DND-41 (cell line): ENCODE measurements at regions not wholly inside any gene's neighbourhood (a gene's known extent, or its start where the extent isn't known, plus 50 kb on each side); places are given as distances from the start of the nearest gene placed in this dataset.

Source experiments
- ATAC-seq: fragments of 200-7000 bp; cut with Tn5 transposase; 3 replicates; pipeline ENCODE4 v1.9.1; 2021; ENCODE audit warnings: low read depth; ENCODE audit not compliant: insufficient read depth
- DNase-seq: peaks from one replicate; pipeline ENCODE4 v3.0.0-alpha.2; 2020
- H2AFZ ChIP-seq: 2 replicates; pipeline ENCODE4 v1.6.0; 2012; ENCODE audit warnings: low read depth, low read length
- H3K27ac ChIP-seq: 2 replicates; pipeline ENCODE4 v1.5.1; 2012; ENCODE audit warnings: low read length, inconsistent platforms
- H3K27me3 ChIP-seq: fragments of 200-600 bp; sonication (generic); 2 replicates; pipeline ENCODE4 v1.6.0; 2012; ENCODE audit warnings: low read length, mild to moderate bottlenecking, inconsistent platforms; ENCODE audit not compliant: insufficient read depth, poor library complexity
- H3K36me3 ChIP-seq: 2 replicates; pipeline ENCODE4 v1.5.1; 2012; ENCODE audit warnings: low read length, inconsistent platforms; ENCODE audit not compliant: insufficient read depth
- H3K4me1 ChIP-seq: 2 replicates; pipeline ENCODE4 v1.5.1; 2012; ENCODE audit warnings: mild to moderate bottlenecking, low read length; ENCODE audit not compliant: insufficient read depth
- H3K4me2 ChIP-seq: 2 replicates; pipeline ENCODE4 v1.6.0; 2012; ENCODE audit warnings: mild to moderate bottlenecking, moderate library complexity, low read length, inconsistent platforms; ENCODE audit not compliant: insufficient read depth
- H3K4me3 ChIP-seq, 2 experiments: fragments of 200-600 bp in 1 of 2; shearing (Covaris generic) in 1 of 2; 2 replicates each; pipeline ENCODE4 v1.5.1; 2012 to 2016; ENCODE audit warnings: inconsistent platforms in 2 of 2, low read length in 2 of 2, mild to moderate bottlenecking in 2 of 2, low read depth in 1 of 2, moderate library complexity in 1 of 2
- H3K79me2 ChIP-seq: 2 replicates; pipeline ENCODE4 v1.6.0; 2012; ENCODE audit warnings: low read length, inconsistent platforms; ENCODE audit not compliant: insufficient read depth
- H3K9ac ChIP-seq: 2 replicates; pipeline ENCODE4 v1.6.0; 2012; ENCODE audit warnings: low read depth, mild to moderate bottlenecking, inconsistent platforms, low read length, moderate library complexity
- H3K9me3 ChIP-seq: 2 replicates; pipeline ENCODE4 v1.5.1; 2012; ENCODE audit warnings: low read length, moderate library complexity, mild to moderate bottlenecking, inconsistent platforms; ENCODE audit not compliant: insufficient read depth, severe bottlenecking
- H4K20me1 ChIP-seq: 2 replicates; pipeline ENCODE4 v1.6.0; 2012; ENCODE audit warnings: low read length; ENCODE audit not compliant: insufficient read depth
- EZH2 ChIP-seq: IDR thresholded peaks from 3 replicates; pipeline ENCODE4 v1.6.1; 2012; ENCODE audit warnings: borderline replicate concordance, low read depth, mild to moderate bottlenecking, moderate library complexity, low read length, inconsistent platforms; ENCODE audit not compliant: severe bottlenecking
- TF ChIP-seq, protein P1 (sequence below): IDR thresholded peaks from 2 replicates; pipeline ENCODE4 v1.5.1; 2012; ENCODE audit warnings: borderline replicate concordance, low read length, moderate library complexity, mild to moderate bottlenecking; ENCODE audit not compliant: poor library complexity, severe bottlenecking; ENCODE audit errors: extremely low read depth

DNA sequence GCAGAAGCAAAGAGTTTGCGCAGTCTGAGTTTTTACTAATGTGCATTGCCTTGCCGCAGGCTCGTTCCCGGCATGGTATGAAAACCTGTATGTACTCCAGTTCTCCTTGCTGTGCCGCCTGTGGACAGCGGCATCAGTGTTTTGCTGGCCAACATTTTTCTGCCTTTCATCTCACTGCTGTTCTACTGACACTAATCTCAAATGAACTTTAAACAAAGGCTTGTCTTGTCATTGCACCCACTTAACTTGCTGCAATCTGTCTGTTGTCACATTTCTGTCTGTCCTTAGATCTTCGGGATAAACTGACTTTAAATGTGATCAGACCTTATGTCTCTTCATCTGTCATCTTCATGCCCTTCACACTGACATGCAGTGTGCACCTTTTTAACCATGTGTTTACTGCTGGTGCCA is 71.7 kb upstream of the ZNRF2 start:
- DNase-seq (no peak), ATAC-seq (no peak)
- Histone ChIP-seq H3K79me2 (no peaks in the 10 kb centered on the region), H3K4me2 (no peak overlapping the region), H3K4me1 (no peaks in the 10 kb centered on the region), H3K36me3 (no peaks in the 10 kb centered on the region), H2AFZ (no peak overlapping the region), H3K27ac (no peak overlapping the region), H3K4me3 (no peak overlapping the region), H4K20me1 (no peaks in the 10 kb centered on the region), H3K9me3 (no peaks in the 10 kb centered on the region), H3K9ac (no peak overlapping the region), H3K27me3 (peaks cover 6% of the 10 kb centered on the region)
- TF ChIP-seq, protein P1, sequence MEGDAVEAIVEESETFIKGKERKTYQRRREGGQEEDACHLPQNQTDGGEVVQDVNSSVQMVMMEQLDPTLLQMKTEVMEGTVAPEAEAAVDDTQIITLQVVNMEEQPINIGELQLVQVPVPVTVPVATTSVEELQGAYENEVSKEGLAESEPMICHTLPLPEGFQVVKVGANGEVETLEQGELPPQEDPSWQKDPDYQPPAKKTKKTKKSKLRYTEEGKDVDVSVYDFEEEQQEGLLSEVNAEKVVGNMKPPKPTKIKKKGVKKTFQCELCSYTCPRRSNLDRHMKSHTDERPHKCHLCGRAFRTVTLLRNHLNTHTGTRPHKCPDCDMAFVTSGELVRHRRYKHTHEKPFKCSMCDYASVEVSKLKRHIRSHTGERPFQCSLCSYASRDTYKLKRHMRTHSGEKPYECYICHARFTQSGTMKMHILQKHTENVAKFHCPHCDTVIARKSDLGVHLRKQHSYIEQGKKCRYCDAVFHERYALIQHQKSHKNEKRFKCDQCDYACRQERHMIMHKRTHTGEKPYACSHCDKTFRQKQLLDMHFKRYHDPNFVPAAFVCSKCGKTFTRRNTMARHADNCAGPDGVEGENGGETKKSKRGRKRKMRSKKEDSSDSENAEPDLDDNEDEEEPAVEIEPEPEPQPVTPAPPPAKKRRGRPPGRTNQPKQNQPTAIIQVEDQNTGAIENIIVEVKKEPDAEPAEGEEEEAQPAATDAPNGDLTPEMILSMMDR: no peak
- TF ChIP-seq EZH2: no peak

DNA sequence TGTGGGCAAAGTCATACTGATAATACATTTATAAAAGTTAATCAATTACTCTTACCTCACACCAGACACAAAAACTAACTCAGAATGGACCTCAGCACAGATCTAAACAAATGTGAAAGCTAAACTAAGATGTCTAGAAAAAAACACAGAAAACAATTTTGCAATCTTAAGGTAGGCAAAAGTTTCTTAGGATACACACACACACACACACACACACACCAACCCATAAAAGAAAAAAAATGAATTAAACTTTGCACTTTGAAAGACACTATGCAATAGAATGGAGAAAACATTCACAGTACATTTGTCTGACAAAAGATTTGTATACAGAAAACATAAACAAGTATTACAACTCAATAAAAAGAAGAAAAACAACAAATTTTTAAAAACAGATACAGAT is 70.8 kb upstream of the ZNRF2 start:
- H3K27ac ChIP-seq: no peak overlapping the region
- peaks cover 6% of the 10 kb centered on the region for H3K27me3 ChIP-seq
- no peaks in the 10 kb centered on the region for H3K79me2 ChIP-seq
- H3K4me2 ChIP-seq: no peak overlapping the region
- no peak overlapping the region for H3K9ac ChIP-seq
- no peak for DNase-seq
- ATAC-seq: no peak
- no peaks in the 10 kb centered on the region for H3K36me3 ChIP-seq
- TF ChIP-seq, protein P1: no peak
- TF ChIP-seq EZH2: no peak
- no peaks in the 10 kb centered on the region for H4K20me1 ChIP-seq
- H2AFZ ChIP-seq: no peak overlapping the region
- H3K4me1 ChIP-seq: no peaks in the 10 kb centered on the region
- H3K4me3 ChIP-seq: no peak overlapping the region
- H3K9me3 ChIP-seq: no peaks in the 10 kb centered on the region

DNA sequence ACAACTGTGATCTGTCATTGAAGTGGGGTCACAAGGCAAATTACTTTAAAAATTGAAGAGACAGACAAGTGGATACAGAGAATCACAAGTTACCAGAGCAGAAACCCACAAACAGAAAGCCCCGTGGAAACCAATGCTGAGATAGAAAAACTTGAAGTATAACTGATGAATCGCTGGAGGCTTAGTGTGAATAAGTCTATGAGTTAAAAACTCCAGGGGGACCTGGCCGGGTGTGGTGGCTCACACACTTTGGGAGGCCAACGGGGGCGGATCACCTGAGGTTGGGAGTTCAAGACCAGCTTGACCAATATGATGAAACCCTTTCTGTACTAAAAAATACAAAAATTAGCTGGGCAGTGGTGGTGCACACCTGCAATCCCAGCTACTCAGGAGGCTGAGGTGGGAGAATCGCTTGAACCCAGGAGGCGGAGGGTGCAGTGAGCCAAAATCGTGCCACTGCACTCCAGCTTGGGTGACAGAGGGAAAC is 69.7 kb upstream of the ZNRF2 start:
- Histone ChIP-seq H4K20me1 (no peaks in the 10 kb centered on the region), H3K79me2 (no peaks in the 10 kb centered on the region), H3K4me1 (no peaks in the 10 kb centered on the region), H3K36me3 (no peaks in the 10 kb centered on the region), H3K9ac (no peak overlapping the region), H3K27me3 (peaks cover 9% of the 10 kb centered on the region), H3K4me2 (no peak overlapping the region), H3K27ac (no peak overlapping the region), H2AFZ (no peak overlapping the region), H3K9me3 (no peaks in the 10 kb centered on the region), H3K4me3 (no peak overlapping the region)
- ATAC-seq (no peak), DNase-seq (no peak)
- TF ChIP-seq, protein P1: no peak

DNA sequence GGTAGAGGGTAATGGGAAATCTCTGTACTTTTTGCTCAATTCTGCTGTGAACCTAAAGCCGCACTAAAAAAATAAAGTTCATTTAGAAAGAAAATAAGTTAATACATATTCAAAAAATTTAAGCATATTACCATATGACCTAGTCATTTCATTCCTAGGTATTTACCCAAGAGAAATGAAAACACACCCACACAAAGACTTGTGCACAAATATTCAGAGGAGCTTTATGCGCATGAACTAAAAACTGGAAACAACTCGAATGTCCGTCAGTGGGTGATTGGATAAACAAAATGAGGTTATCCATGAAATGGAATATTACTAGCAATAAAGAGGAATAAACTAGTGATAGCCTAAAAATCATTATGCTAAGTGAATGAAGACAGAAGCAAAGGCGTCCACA is 62.6 kb upstream of the ZNRF2 start:
- Histone ChIP-seq H4K20me1 (no peaks in the 10 kb centered on the region), H3K79me2 (no peaks in the 10 kb centered on the region), H3K9ac (no peak overlapping the region), H3K36me3 (no peaks in the 10 kb centered on the region), H2AFZ (no peak overlapping the region), H3K27me3 (peaks cover 10% of the 10 kb centered on the region), H3K4me3 (no peak overlapping the region), H3K9me3 (no peaks in the 10 kb centered on the region), H3K4me2 (no peak overlapping the region), H3K27ac (no peak overlapping the region), H3K4me1 (no peaks in the 10 kb centered on the region)
- ATAC-seq (no peak), DNase-seq (no peak)
- TF ChIP-seq, protein P1: no peak
- no peak for TF ChIP-seq EZH2
